ENCODE measurements at regions not wholly inside any gene's neighbourhood (a gene's known extent, or its start where the extent isn't known, plus 50 kb on each side); places are given as distances from the start of the nearest gene placed in this dataset.

DNA sequence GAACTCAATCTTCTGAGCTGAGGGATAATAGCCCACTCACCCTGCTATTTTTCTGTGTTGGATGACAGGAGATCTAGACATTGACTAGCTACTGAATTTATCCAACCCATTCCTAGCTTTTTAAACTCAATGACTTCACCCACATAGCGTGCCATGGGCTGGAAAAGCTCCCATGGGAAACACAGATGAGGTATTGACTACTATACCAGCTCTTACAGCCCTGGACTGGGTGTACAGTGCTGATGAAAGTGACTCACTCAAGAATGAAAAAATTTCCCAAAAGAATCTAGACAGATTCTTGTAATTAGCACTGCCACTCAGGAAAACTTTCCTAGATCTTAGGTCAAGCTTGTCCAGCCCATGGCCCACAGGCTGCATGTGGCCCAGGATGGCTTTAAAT is 72.7 kb upstream of the NREP start:
- Histone ChIP-seq H3K36me3 (ENCODE audit: insufficient read depth, low read length) (no peaks in the 10 kb centered on the region), H3K9me3 (ENCODE audit: low read length) (no peaks in the 10 kb centered on the region), H3K9me2 (ENCODE audit: insufficient read depth, low read length) (no peaks in the 10 kb centered on the region), H4K20me1 (ENCODE audit: insufficient read depth) (no peaks in the 10 kb centered on the region), H3K79me2 (replicated peaks; ENCODE audit: insufficient read depth, low read length) (no peaks in the 10 kb centered on the region), H3K4me3 (ENCODE audit: low read length) (no peak overlapping the region), H3K27me3 (ENCODE audit: insufficient read depth, low read depth, low read length) (no peaks in the 10 kb centered on the region), H2AFZ (ENCODE audit: low read depth, low read length) (no peak overlapping the region), H3K27ac (ENCODE audit: low read length) (no peak overlapping the region), H3K9ac (ENCODE audit: low read length) (no peak overlapping the region), H3K4me2 (ENCODE audit: low read length) (no peak overlapping the region), H3F3A (ENCODE audit: insufficient read depth, low read length, poor library complexity, severe bottlenecking) (no peaks in the 10 kb centered on the region)
- TF ChIP-seq TAF1 (IDR thresholded peaks at IDR 0.05; ENCODE audit: low read depth) (no peak), MXI1 (conservative IDR thresholded peaks at IDR 0.05; ENCODE audit: poor library complexity, severe bottlenecking) (no peak), EZH2 (IDR thresholded peaks at IDR 0.05; ENCODE audit: borderline replicate concordance, insufficient read depth, low read length, poor library complexity, severe bottlenecking) (no peak), RAD21 (conservative IDR thresholded peaks at IDR 0.05) (no peak), EP300 (conservative IDR thresholded peaks at IDR 0.05; ENCODE audit: poor library complexity, severe bottlenecking) (no peak), POLR2AphosphoS5 (IDR thresholded peaks at IDR 0.05) (no peak), SMC3 (conservative IDR thresholded peaks at IDR 0.05; ENCODE audit: poor library complexity) (no peak)
- TF ChIP-seq, protein P1, sequence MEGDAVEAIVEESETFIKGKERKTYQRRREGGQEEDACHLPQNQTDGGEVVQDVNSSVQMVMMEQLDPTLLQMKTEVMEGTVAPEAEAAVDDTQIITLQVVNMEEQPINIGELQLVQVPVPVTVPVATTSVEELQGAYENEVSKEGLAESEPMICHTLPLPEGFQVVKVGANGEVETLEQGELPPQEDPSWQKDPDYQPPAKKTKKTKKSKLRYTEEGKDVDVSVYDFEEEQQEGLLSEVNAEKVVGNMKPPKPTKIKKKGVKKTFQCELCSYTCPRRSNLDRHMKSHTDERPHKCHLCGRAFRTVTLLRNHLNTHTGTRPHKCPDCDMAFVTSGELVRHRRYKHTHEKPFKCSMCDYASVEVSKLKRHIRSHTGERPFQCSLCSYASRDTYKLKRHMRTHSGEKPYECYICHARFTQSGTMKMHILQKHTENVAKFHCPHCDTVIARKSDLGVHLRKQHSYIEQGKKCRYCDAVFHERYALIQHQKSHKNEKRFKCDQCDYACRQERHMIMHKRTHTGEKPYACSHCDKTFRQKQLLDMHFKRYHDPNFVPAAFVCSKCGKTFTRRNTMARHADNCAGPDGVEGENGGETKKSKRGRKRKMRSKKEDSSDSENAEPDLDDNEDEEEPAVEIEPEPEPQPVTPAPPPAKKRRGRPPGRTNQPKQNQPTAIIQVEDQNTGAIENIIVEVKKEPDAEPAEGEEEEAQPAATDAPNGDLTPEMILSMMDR (IDR thresholded peaks at IDR 0.05; ENCODE audit: poor library complexity, severe bottlenecking) = no peak
- TF ChIP-seq, protein P2, sequence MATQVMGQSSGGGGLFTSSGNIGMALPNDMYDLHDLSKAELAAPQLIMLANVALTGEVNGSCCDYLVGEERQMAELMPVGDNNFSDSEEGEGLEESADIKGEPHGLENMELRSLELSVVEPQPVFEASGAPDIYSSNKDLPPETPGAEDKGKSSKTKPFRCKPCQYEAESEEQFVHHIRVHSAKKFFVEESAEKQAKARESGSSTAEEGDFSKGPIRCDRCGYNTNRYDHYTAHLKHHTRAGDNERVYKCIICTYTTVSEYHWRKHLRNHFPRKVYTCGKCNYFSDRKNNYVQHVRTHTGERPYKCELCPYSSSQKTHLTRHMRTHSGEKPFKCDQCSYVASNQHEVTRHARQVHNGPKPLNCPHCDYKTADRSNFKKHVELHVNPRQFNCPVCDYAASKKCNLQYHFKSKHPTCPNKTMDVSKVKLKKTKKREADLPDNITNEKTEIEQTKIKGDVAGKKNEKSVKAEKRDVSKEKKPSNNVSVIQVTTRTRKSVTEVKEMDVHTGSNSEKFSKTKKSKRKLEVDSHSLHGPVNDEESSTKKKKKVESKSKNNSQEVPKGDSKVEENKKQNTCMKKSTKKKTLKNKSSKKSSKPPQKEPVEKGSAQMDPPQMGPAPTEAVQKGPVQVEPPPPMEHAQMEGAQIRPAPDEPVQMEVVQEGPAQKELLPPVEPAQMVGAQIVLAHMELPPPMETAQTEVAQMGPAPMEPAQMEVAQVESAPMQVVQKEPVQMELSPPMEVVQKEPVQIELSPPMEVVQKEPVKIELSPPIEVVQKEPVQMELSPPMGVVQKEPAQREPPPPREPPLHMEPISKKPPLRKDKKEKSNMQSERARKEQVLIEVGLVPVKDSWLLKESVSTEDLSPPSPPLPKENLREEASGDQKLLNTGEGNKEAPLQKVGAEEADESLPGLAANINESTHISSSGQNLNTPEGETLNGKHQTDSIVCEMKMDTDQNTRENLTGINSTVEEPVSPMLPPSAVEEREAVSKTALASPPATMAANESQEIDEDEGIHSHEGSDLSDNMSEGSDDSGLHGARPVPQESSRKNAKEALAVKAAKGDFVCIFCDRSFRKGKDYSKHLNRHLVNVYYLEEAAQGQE (IDR thresholded peaks at IDR 0.05; ENCODE audit: borderline replicate concordance) = no peak

DNA sequence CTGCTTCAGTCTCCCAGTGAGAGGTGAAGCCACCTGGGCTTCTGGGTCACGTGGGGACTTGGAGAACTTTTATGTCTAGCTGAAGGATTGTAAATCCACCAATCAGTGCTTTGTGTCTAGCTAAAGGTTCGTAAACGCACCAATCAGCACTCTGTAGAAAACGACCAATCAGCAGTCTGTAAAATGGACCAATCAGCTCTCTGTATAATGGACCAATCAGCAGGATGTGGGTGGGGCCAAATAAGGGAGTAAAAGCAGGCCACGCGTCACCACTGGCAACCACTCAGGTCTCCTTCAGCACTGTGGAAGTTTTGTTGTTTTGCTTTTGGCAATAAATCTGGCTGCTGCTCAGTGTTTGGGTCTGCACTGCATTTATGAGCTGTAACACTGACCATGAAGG is 69.1 kb upstream of the NREP start:
- no peaks in the 10 kb centered on the region for H3K79me2 ChIP-seq (replicated peaks; ENCODE audit: insufficient read depth, low read length)
- TF ChIP-seq EZH2 (IDR thresholded peaks at IDR 0.05; ENCODE audit: borderline replicate concordance, insufficient read depth, low read length, poor library complexity, severe bottlenecking) (no peak), POLR2AphosphoS5 (IDR thresholded peaks at IDR 0.05) (no peak), EP300 (conservative IDR thresholded peaks at IDR 0.05; ENCODE audit: poor library complexity, severe bottlenecking) (no peak), SMC3 (conservative IDR thresholded peaks at IDR 0.05; ENCODE audit: poor library complexity) (no peak), TAF1 (IDR thresholded peaks at IDR 0.05; ENCODE audit: low read depth) (no peak), RAD21 (conservative IDR thresholded peaks at IDR 0.05) (no peak), MXI1 (conservative IDR thresholded peaks at IDR 0.05; ENCODE audit: poor library complexity, severe bottlenecking) (no peak)
- TF ChIP-seq, protein P2 (IDR thresholded peaks at IDR 0.05; ENCODE audit: borderline replicate concordance) = no peak
- TF ChIP-seq, protein P1 (IDR thresholded peaks at IDR 0.05; ENCODE audit: poor library complexity, severe bottlenecking) = no peak
- H3K36me3 ChIP-seq (ENCODE audit: insufficient read depth, low read length) = no peaks in the 10 kb centered on the region
- H3K9ac ChIP-seq (ENCODE audit: low read length) = no peak overlapping the region
- H3K4me2 ChIP-seq (ENCODE audit: low read length) = no peak overlapping the region
- H3K4me3 ChIP-seq (ENCODE audit: low read length) = no peak overlapping the region
- no peak overlapping the region for H2AFZ ChIP-seq (ENCODE audit: low read depth, low read length)
- no peaks in the 10 kb centered on the region for H3F3A ChIP-seq (ENCODE audit: insufficient read depth, low read length, poor library complexity, severe bottlenecking)
- no peaks in the 10 kb centered on the region for H3K9me3 ChIP-seq (ENCODE audit: low read length)
- H4K20me1 ChIP-seq (ENCODE audit: insufficient read depth) = no peaks in the 10 kb centered on the region
- no peak overlapping the region for H3K27ac ChIP-seq (ENCODE audit: low read length)
- H3K27me3 ChIP-seq (ENCODE audit: insufficient read depth, low read depth, low read length) = no peaks in the 10 kb centered on the region
- no peaks in the 10 kb centered on the region for H3K9me2 ChIP-seq (ENCODE audit: insufficient read depth, low read length)

Measured in neural cell (in vitro differentiated cells).